Caco-2 (cell line): ENCODE measurements at regions not wholly inside any gene's neighbourhood (a gene's known extent, or its start where the extent isn't known, plus 50 kb on each side); places are given as distances from the start of the nearest gene placed in this dataset.

ENCODE experiments used
- BruUV-seq: library from RNA; stranded (reverse); fragments of 400-500 nt; replicated peaks from 2 replicates; lab custom pipeline; 2021; lab: Mats Ljungman, UMichigan
- CTCF ChIA-PET: fragments of 300-600 bp; sonication (Branson Sonifier 250); formaldehyde crosslinking; loops from one replicate; lab custom pipeline; 2022; ENCODE audit warnings: antibody characterized with exemption; lab: Charles Lee
- POLR2A ChIA-PET: fragments of 300-600 bp; sonication (Branson Sonifier 250); formaldehyde crosslinking; loops from one replicate; lab custom pipeline; 2022; ENCODE audit warnings: antibody characterized with exemption; lab: Charles Lee
- DNase-seq, 2 experiments: peaks; one replicate each; pipeline versions ENCODE4 v3.0.0 to v3.0.0-alpha.2; 2020 to 2022
- H3K27me3 ChIP-seq: replicated peaks from 2 replicates; pipeline ENCODE4 v1.6.0; 2011; ENCODE audit warnings: low read length; ENCODE audit not compliant: control insufficient read depth, insufficient read depth
- H3K36me3 ChIP-seq: 2 replicates; pipeline ENCODE4 v1.5.1; 2011; ENCODE audit warnings: low read length; ENCODE audit not compliant: control insufficient read depth, insufficient read depth
- H3K4me1 ChIP-seq: fragments of 250-450 bp; sonication (Bioruptor Pico); 2 replicates; pipeline ENCODE4 v1.5.1; 2020; ENCODE audit warnings: mild to moderate bottlenecking
- H3K4me3 ChIP-seq: 2 replicates; pipeline ENCODE4 v1.5.1; 2011; ENCODE audit warnings: low read depth, mild to moderate bottlenecking, control low read depth, low read length
- H3K9me3 ChIP-seq: fragments of 250-450 bp; sonication (Bioruptor Pico); 2 replicates; pipeline ENCODE4 v1.5.1; 2020; ENCODE audit warnings: mild to moderate bottlenecking, moderate library complexity
- H3K27ac Mint-ChIP-seq: one replicate; pipeline ENCODE4 v1.8.0; 2022; ENCODE audit warnings: mixed read lengths; ENCODE audit not compliant: unreplicated experiment
- H3K27me3 Mint-ChIP-seq: one replicate; pipeline ENCODE4 v1.8.0; 2022; ENCODE audit warnings: mixed read lengths; ENCODE audit not compliant: insufficient read depth, unreplicated experiment
- H3K36me3 Mint-ChIP-seq: one replicate; pipeline ENCODE4 v1.8.0; 2022; ENCODE audit warnings: mild to moderate bottlenecking, mixed read lengths; ENCODE audit not compliant: insufficient read depth, unreplicated experiment
- H3K4me1 Mint-ChIP-seq: one replicate; pipeline ENCODE4 v1.8.0; 2022; ENCODE audit warnings: low read depth, mixed read lengths; ENCODE audit not compliant: unreplicated experiment
- H3K4me3 Mint-ChIP-seq: one replicate; pipeline ENCODE4 v1.8.0; 2022; ENCODE audit warnings: mild to moderate bottlenecking, moderate library complexity, mixed read lengths; ENCODE audit not compliant: unreplicated experiment
- H3K9me3 Mint-ChIP-seq: one replicate; pipeline ENCODE4 v1.8.0; 2022; ENCODE audit warnings: mixed read lengths; ENCODE audit not compliant: unreplicated experiment
- intact Hi-C: fragments of 100-400 bp; cut with micrococcal nuclease; formaldehyde crosslinking; loops from one replicate; pipeline ENCODE4 v1.10.0; 2022; ENCODE audit not compliant: unreplicated experiment
- TF ChIP-seq, protein P1 (sequence below), 2 experiments: fragments of 200-600 bp in 1 of 2; IDR thresholded peaks; 1 replicate in 1 of 2; 2 replicates in 1 of 2; pipeline versions ENCODE4 v1.5.1 to v1.8.0; 2011 to 2022; ENCODE audit warnings: antibody characterized with exemption in 1 of 2, control low read depth in 1 of 2, inconsistent platforms in 1 of 2, low read depth in 1 of 2, low read length in 1 of 2, mild to moderate bottlenecking in 1 of 2, moderate library complexity in 1 of 2; ENCODE audit not compliant: insufficient read depth in 1 of 2, severe bottlenecking in 1 of 2, unreplicated experiment in 1 of 2

DNA sequence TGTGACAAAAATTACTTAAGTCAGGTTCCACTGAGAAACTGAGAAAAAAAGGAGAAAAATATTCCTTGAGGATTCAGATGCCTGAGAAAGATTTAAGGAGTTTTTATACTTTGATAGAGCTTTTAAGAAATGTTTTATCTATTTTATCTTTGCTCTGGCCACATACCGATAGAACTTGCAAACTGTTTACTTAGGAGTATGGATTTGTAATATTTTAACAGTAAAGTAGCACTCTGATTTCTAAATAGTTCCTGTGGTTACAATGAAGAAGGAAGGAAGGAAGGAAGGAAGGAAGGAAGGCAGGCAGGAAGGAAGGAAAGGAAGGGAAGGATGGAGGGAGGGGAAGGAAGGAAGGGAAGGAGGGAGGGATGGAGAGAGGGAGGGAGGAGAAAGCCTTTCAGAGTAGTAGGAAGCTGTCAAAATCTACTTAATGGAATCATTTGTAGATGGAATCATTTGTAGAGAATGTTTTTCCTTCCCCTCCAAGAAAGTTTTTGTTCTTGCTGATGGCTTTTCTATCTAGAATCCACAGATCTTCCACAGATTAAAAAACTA is 489.0 kb upstream of the ANKRD30A start:
- DNase-seq = no peak
- POLR2A ChIA-PET = no interaction called here
- Histone ChIP-seq H3K4me1 (no peaks in the 10 kb centered on the region), H3K36me3 (no peaks in the 10 kb centered on the region), H3K27me3 (no peaks in the 10 kb centered on the region), H3K9me3 (peaks cover 4% of the 10 kb centered on the region; the same call in 1 of the 2 replicates), H3K4me3 (no peak overlapping the region)
- peaks cover 4% of the 10 kb centered on the region for H3K27me3 Mint-ChIP-seq
- TF ChIP-seq, protein P1, sequence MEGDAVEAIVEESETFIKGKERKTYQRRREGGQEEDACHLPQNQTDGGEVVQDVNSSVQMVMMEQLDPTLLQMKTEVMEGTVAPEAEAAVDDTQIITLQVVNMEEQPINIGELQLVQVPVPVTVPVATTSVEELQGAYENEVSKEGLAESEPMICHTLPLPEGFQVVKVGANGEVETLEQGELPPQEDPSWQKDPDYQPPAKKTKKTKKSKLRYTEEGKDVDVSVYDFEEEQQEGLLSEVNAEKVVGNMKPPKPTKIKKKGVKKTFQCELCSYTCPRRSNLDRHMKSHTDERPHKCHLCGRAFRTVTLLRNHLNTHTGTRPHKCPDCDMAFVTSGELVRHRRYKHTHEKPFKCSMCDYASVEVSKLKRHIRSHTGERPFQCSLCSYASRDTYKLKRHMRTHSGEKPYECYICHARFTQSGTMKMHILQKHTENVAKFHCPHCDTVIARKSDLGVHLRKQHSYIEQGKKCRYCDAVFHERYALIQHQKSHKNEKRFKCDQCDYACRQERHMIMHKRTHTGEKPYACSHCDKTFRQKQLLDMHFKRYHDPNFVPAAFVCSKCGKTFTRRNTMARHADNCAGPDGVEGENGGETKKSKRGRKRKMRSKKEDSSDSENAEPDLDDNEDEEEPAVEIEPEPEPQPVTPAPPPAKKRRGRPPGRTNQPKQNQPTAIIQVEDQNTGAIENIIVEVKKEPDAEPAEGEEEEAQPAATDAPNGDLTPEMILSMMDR (IDR thresholded peaks at IDR 0.05; ENCODE audit: insufficient read depth in 1 of 2, low read depth in 1 of 2, low read length in 1 of 2, severe bottlenecking in 1 of 2, unreplicated experiment in 1 of 2) = no peak
- no peaks in the 10 kb centered on the region for H3K9me3 Mint-ChIP-seq
- H3K27ac Mint-ChIP-seq = no peak overlapping the region
- BruUV-seq = no TSS peak
- CTCF ChIA-PET = no interaction called here
- no peaks in the 10 kb centered on the region for H3K4me1 Mint-ChIP-seq
- no peak overlapping the region for H3K4me3 Mint-ChIP-seq
- intact Hi-C loops = no loop called here
- H3K36me3 Mint-ChIP-seq = no peaks in the 10 kb centered on the region

DNA sequence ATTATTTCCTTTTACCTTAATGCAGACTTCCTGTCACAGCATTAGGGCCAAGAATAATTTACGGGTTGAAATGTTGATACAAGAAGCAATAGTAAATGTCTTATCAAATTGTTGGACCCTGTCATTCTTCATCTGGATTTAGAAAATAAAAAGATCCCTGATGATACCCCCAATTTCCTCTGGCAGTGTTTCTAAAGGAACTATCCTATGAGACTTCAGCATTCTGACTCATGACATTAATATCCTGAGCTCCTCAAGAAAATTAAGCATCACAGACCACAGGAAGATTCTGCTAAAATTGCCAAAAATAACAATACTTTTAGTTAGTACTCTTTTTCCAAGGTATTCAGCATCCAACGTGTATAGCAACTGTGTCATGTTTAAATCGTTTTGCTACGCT is 490.5 kb upstream of the ANKRD30A start:
- no peaks in the 10 kb centered on the region for H3K9me3 Mint-ChIP-seq
- intact Hi-C loops = no loop called here
- DNase-seq = no peak
- H3K4me1 ChIP-seq = no peaks in the 10 kb centered on the region
- H3K27me3 ChIP-seq = no peaks in the 10 kb centered on the region
- H3K36me3 Mint-ChIP-seq = no peaks in the 10 kb centered on the region
- ChIA-PET CTCF (no interaction called here), POLR2A (no interaction called here)
- no peak overlapping the region for H3K4me3 ChIP-seq
- no peaks in the 10 kb centered on the region for H3K4me1 Mint-ChIP-seq
- peaks cover 4% of the 10 kb centered on the region for H3K27me3 Mint-ChIP-seq
- no TSS peak for BruUV-seq
- no peaks in the 10 kb centered on the region for H3K36me3 ChIP-seq
- TF ChIP-seq, protein P1 (IDR thresholded peaks at IDR 0.05; ENCODE audit: insufficient read depth in 1 of 2, low read depth in 1 of 2, low read length in 1 of 2, severe bottlenecking in 1 of 2, unreplicated experiment in 1 of 2) = no peak
- H3K4me3 Mint-ChIP-seq = no peak overlapping the region
- H3K9me3 ChIP-seq = peaks cover 4% of the 10 kb centered on the region; the same call in 1 of the 2 replicates
- H3K27ac Mint-ChIP-seq = no peak overlapping the region

DNA sequence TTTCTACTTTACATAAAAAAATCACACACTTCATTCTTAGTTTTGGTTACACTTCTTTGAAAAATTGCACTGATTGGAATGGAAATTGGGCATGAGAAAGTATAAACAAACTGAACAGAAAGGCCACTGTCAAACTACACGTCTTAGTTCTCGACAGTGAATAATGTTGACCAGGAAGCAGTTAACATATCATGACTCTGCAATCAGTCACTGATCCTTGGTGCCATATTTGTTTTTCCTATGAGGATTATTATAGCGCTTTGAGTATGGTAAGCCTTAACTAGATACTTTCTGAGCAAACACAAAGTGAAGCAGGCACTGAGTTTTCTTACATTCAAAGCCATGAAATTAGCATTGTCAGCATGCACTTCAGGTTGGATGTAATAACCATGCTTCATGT is 495.1 kb upstream of the ANKRD30A start:
- intact Hi-C loops = no loop called here
- no peaks in the 10 kb centered on the region for H3K4me1 Mint-ChIP-seq
- H3K4me1 ChIP-seq = no peaks in the 10 kb centered on the region
- H3K4me3 Mint-ChIP-seq = no peak overlapping the region
- H3K36me3 Mint-ChIP-seq = no peaks in the 10 kb centered on the region
- H3K27me3 Mint-ChIP-seq = no peaks in the 10 kb centered on the region
- no peaks in the 10 kb centered on the region for H3K27me3 ChIP-seq
- TF ChIP-seq, protein P1 (IDR thresholded peaks at IDR 0.05; ENCODE audit: insufficient read depth in 1 of 2, low read depth in 1 of 2, low read length in 1 of 2, severe bottlenecking in 1 of 2, unreplicated experiment in 1 of 2) = no peak
- CTCF ChIA-PET = no interaction called here
- POLR2A ChIA-PET = no interaction called here
- no peaks in the 10 kb centered on the region for H3K36me3 ChIP-seq
- no peak overlapping the region for H3K27ac Mint-ChIP-seq
- no TSS peak for BruUV-seq
- no peaks in the 10 kb centered on the region for H3K9me3 Mint-ChIP-seq
- no peak overlapping the region for H3K4me3 ChIP-seq
- no peak for DNase-seq
- no peaks in the 10 kb centered on the region for H3K9me3 ChIP-seq
